Cardiac fibroblast (primary cell): ENCODE measurements at regions not wholly inside any gene's neighbourhood (a gene's known extent, or its start where the extent isn't known, plus 50 kb on each side); places are given as distances from the start of the nearest gene placed in this dataset.
A peak's percentile ranks its signal among the peaks of the same experiment; 100 is the strongest.

Source experiments
- DNase-seq, 2 donors: peaks; one replicate each; pipeline versions ENCODE4 v3.0.0 to v3.0.0-alpha.2; 2010; ENCODE audit warnings: low read depth in 2 of 2
- H3K4me3 ChIP-seq, 2 donors: replicated peaks in 1 of 2; 1 replicate in 1 of 2; 2 replicates in 1 of 2; pipeline ENCODE4 v1.5.1; 2011; ENCODE audit warnings: low read depth in 2 of 2, low read length in 2 of 2, mild to moderate bottlenecking in 2 of 2, moderate library complexity in 1 of 2
- CTCF ChIP-seq: IDR thresholded peaks from one replicate; pipeline ENCODE4 v1.5.1; 2011; ENCODE audit warnings: low read depth, mild to moderate bottlenecking, low read length, inconsistent platforms

GRCh38 chr5:173549644-173550043, 66.8 kb downstream of the BOD1 start:
- no peak overlapping the region for H3K4me3 ChIP-seq
- DNase-seq: no peak
- no peak for TF ChIP-seq CTCF

- DNase-seq: peak; percentile 41 to 60
- no peak overlapping the region for H3K4me3 ChIP-seq
- no peak for TF ChIP-seq CTCF
Measured at GRCh38 chr5:173547579-173547978, 68.9 kb downstream of the BOD1 start.

- H3K4me3 ChIP-seq: no peak overlapping the region
- DNase-seq: no peak
- TF ChIP-seq CTCF: no peak
Measured at GRCh38 chr5:173542964-173543363, 73.5 kb downstream of the BOD1 start.

DNA sequence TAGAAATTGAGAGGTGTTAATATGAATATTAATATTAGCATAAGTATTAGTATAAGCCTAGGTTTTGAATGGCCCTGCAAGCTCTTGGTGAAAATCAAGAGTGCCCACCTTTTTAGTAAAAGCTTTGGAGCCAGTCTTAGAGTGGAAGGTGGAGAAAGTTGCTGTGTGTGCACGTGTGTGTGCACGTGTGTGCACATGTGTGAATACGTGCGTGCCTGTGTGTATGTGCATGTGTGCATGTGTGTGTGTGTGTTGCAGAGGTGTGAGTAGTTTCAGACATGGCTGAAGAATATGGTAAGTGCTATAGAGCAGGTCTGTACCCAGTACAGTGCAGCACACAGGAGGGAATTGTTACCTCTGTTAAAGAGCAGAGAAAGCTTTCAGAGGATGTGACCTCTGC, 74.3 kb downstream of the BOD1 start:
- DNase-seq: no peak
- TF ChIP-seq CTCF: no peak
- no peak overlapping the region for H3K4me3 ChIP-seq

GRCh38 chr5:173538654-173539053, 77.8 kb downstream of the BOD1 start:
- no peak for TF ChIP-seq CTCF
- DNase-seq: no peak
- H3K4me3 ChIP-seq: no peak overlapping the region

DNA sequence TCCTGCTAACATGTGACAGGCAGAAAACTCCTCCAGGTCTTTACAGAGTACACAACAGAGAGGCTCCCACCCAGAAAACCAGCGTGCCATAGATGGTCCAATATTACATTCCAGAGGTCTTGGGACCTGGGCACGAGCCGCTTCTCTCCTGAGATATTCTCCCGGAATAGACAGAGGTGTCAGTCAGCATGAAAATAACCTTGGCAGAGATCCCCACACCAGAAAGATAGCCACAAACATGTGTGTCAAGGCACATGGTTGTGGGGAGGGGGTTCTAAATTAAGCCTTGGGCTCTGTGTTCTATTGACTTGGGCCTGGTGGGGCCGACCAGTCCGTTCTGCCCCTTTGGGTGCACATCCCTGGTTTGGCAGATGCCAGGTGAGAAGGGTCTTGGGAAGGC, 78.4 kb downstream of the BOD1 start:
- no peak overlapping the region for H3K4me3 ChIP-seq
- no peak for TF ChIP-seq CTCF
- DNase-seq: no peak

- H3K4me3 ChIP-seq: no peak overlapping the region
- no peak for DNase-seq
- no peak for TF ChIP-seq CTCF
Measured at GRCh38 chr5:173537228-173537627, 79.2 kb downstream of the BOD1 start.
